Parathyroid adenoma (tissue), 2 donors: ENCODE measurements at regions not wholly inside any gene's neighbourhood (a gene's known extent, or its start where the extent isn't known, plus 50 kb on each side); places are given as distances from the start of the nearest gene placed in this dataset.

Source experiments
- H2AFZ ChIP-seq: fragments of 300-600 bp; sonication (generic); one replicate; pipeline ENCODE4 v1.7.0; 2017; ENCODE audit warnings: antibody characterized with exemption, mild to moderate bottlenecking
- H3K27ac ChIP-seq: fragments of 300-600 bp; sonication (generic); one replicate; pipeline ENCODE4 v1.7.0; 2017
- H3K27me3 ChIP-seq: fragments of 300-600 bp; sonication (generic); one replicate; pipeline ENCODE4 v1.7.0; 2017; ENCODE audit warnings: low read length; ENCODE audit not compliant: control insufficient read depth, insufficient read depth
- H3K36me3 ChIP-seq: fragments of 300-600 bp; sonication (generic); one replicate; pipeline ENCODE4 v1.7.0; 2017; ENCODE audit warnings: low read length; ENCODE audit not compliant: control insufficient read depth, insufficient read depth
- H3K4me1 ChIP-seq: fragments of 300-600 bp; sonication (generic); one replicate; pipeline ENCODE4 v1.7.0; 2017; ENCODE audit warnings: control low read depth
- H3K4me2 ChIP-seq: fragments of 300-600 bp; sonication (generic); one replicate; pipeline ENCODE4 v1.7.0; 2017; ENCODE audit warnings: low read length
- H3K4me3 ChIP-seq: fragments of 300-600 bp; sonication (generic); one replicate; pipeline ENCODE4 v1.7.0; 2017; ENCODE audit warnings: low read depth, low read length
- H3K79me2 ChIP-seq: fragments of 300-600 bp; sonication (generic); one replicate; pipeline ENCODE4 v1.7.0; 2017; ENCODE audit warnings: control low read depth
- H3K9ac ChIP-seq: fragments of 300-600 bp; sonication (generic); one replicate; pipeline ENCODE4 v1.7.0; 2017; ENCODE audit warnings: mild to moderate bottlenecking
- H3K9me3 ChIP-seq: fragments of 300-600 bp; sonication (generic); one replicate; pipeline ENCODE4 v1.7.0; 2017; ENCODE audit warnings: low read length; ENCODE audit not compliant: control insufficient read depth
- CTCF ChIP-seq: fragments of 300-600 bp; sonication (generic); IDR thresholded peaks from one replicate; pipeline ENCODE4 v1.7.0; 2017; ENCODE audit warnings: antibody characterized with exemption, mild to moderate bottlenecking
- donor health status: primary hyperparathyroidism.

GRCh38 chr10:10938676-10939075 lies 79.0 kb upstream of the CELF2 start:
- Histone ChIP-seq H3K4me1 (no peaks in the 10 kb centered on the region), H3K36me3 (no peaks in the 10 kb centered on the region), H2AFZ (no peak overlapping the region), H3K4me3 (no peak overlapping the region), H3K9me3 (no peaks in the 10 kb centered on the region), H3K79me2 (no peaks in the 10 kb centered on the region), H3K27me3 (no peaks in the 10 kb centered on the region), H3K27ac (no peak overlapping the region), H3K4me2 (no peak overlapping the region), H3K9ac (no peak overlapping the region)
- TF ChIP-seq CTCF, result no peak

DNA sequence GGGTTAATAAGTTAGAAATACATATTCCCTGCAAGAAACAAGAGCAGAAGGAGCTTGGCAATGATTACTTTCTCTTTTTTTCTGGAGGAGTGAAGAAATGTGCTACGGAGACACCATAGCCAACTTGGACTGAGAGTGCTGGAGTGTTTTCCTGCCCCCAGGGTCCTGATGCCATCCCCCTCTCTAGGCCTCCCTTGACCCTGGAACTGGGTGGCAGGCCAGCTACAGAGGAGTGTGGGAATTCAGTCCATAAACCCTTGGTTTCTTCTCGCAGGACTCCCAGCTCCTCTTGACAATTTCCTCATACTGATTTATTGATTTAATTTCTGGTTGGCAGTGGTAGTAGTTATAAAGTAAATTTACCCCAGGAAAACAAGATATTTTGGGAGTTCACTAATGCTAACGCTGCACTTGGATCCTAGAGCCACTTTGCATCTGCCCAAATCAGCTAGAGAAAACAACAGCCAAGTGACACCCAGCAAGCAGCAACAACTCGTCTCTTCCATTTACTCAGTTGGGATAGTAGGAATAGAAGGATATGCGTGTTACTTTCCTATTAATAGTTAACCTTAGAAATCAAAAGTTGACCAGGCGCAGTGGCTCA lies 76.4 kb upstream of the CELF2 start:
- H3K79me2 ChIP-seq, result no peaks in the 10 kb centered on the region
- no peak overlapping the region for H3K4me3 ChIP-seq

DNA sequence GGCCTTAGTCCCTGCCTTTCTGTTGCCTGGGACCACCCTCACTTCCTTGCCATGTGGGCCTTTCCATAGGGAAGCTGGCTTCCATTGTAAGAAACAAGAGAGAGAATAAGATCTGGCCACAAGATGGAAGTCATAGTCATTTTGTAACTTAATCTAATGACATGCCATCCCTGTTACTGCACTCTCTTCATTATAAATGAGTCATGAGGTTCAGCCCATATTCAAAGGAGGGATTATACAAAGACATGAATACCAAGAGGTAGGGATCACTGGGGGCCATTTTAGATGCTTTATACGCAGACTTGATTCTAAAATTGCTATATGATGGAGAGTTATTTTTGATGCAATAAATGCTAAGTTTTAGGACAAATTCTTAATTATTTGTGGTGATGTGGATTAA lies 75.2 kb upstream of the CELF2 start:
- H3K4me1 ChIP-seq, result no peaks in the 10 kb centered on the region
- H3K79me2 ChIP-seq, result no peaks in the 10 kb centered on the region
- no peak overlapping the region for H2AFZ ChIP-seq
- H3K4me2 ChIP-seq, result no peak overlapping the region
- H3K27me3 ChIP-seq, result no peaks in the 10 kb centered on the region
- no peak overlapping the region for H3K27ac ChIP-seq
- no peak overlapping the region for H3K4me3 ChIP-seq
- no peak for TF ChIP-seq CTCF
- H3K9me3 ChIP-seq, result no peaks in the 10 kb centered on the region
- H3K36me3 ChIP-seq, result no peaks in the 10 kb centered on the region
- H3K9ac ChIP-seq, result no peak overlapping the region

More for the DNA sequence above, 76.4 kb upstream of the CELF2 start:
- no peak overlapping the region for H2AFZ ChIP-seq
- TF ChIP-seq CTCF, result no peak
- H3K27ac ChIP-seq, result no peak overlapping the region
- no peaks in the 10 kb centered on the region for H3K4me1 ChIP-seq
- no peaks in the 10 kb centered on the region for H3K9me3 ChIP-seq
- no peak overlapping the region for H3K4me2 ChIP-seq
- H3K27me3 ChIP-seq, result no peaks in the 10 kb centered on the region
- no peak overlapping the region for H3K9ac ChIP-seq
- no peaks in the 10 kb centered on the region for H3K36me3 ChIP-seq

DNA sequence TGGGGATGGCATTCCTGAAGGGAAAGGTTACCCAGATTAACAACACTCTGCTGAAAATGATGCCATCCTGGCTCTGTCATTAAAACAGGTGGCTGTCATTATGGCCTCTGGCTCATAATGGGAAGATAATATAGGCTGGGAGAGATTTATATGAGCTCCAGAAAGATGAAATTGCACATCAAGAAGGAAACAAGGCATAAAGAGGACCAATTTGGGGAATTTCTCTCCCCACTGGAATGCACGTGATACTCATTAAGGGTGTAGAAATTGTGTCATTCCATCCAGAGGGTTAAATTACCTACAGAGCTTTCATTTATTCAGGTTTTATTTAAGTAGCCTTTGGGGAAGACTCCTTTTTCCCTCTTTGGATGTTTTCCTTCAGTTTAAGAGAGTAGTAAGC lies 71.6 kb upstream of the CELF2 start:
- Histone ChIP-seq H3K27me3 (no peaks in the 10 kb centered on the region), H3K4me1 (no peaks in the 10 kb centered on the region), H3K9ac (no peak overlapping the region), H3K27ac (no peak overlapping the region), H3K4me3 (no peak overlapping the region), H3K79me2 (no peaks in the 10 kb centered on the region), H2AFZ (no peak overlapping the region), H3K36me3 (no peaks in the 10 kb centered on the region), H3K9me3 (no peaks in the 10 kb centered on the region), H3K4me2 (no peak overlapping the region)
- no peak for TF ChIP-seq CTCF

GRCh38 chr10:10946801-10947200 lies 70.9 kb upstream of the CELF2 start:
- no peak overlapping the region for H3K4me3 ChIP-seq
- no peak for TF ChIP-seq CTCF
- H3K79me2 ChIP-seq, result no peaks in the 10 kb centered on the region
- H3K9ac ChIP-seq, result no peak overlapping the region
- H3K27me3 ChIP-seq, result no peaks in the 10 kb centered on the region
- no peaks in the 10 kb centered on the region for H3K36me3 ChIP-seq
- no peaks in the 10 kb centered on the region for H3K4me1 ChIP-seq
- no peak overlapping the region for H2AFZ ChIP-seq
- H3K4me2 ChIP-seq, result no peak overlapping the region
- H3K27ac ChIP-seq, result no peak overlapping the region
- no peaks in the 10 kb centered on the region for H3K9me3 ChIP-seq
